GM18909 (cell line): ENCODE measurements at regions not wholly inside any gene's neighbourhood (a gene's known extent, or its start where the extent isn't known, plus 50 kb on each side); places are given as distances from the start of the nearest gene placed in this dataset.
A peak's percentile ranks its signal among the peaks of the same experiment; 100 is the strongest.
"Not testable (repeated sequence)": the region's sequence is repeated elsewhere in the genome, so short reads cannot be mapped to it uniquely, and the experiment has no call there.

Experiments
- ATAC-seq: cut with Tn5 transposase; IDR thresholded peaks from one replicate; pipeline ENCODE4 v1.9.1; 2021; ENCODE audit warnings: mild to moderate bottlenecking; ENCODE audit not compliant: unreplicated experiment, poor library complexity

- no peak for ATAC-seq
Measured at GRCh38 chr5:58181578-58182286, 278.2 kb downstream of the PLK2 start.

GRCh38 chr5:58172946-58173345, 286.9 kb downstream of the PLK2 start:
- ATAC-seq = no peak

- no peak for ATAC-seq
Measured at GRCh38 chr5:58165152-58165551, 294.7 kb downstream of the PLK2 start.

GRCh38 chr5:58161889-58162288, 298.0 kb downstream of the PLK2 start:
- not testable (repeated sequence) for ATAC-seq

- peak; percentile 85 for ATAC-seq
Measured at GRCh38 chr5:58156973-58157701, 302.7 kb downstream of the PLK2 start.

GRCh38 chr5:58156361-58156760, 303.5 kb downstream of the PLK2 start:
- no peak for ATAC-seq

- ATAC-seq = no peak
Measured at GRCh38 chr5:58153255-58153654, 306.6 kb downstream of the PLK2 start.

- ATAC-seq = no peak
Measured at GRCh38 chr5:58151414-58151813, 308.5 kb downstream of the PLK2 start.

- no peak for ATAC-seq
Measured at GRCh38 chr5:58150926-58151325, 309.0 kb downstream of the PLK2 start.

GRCh38 chr5:58149746-58150145, 310.1 kb downstream of the PLK2 start:
- no peak for ATAC-seq

GRCh38 chr5:58149345-58149744, 310.5 kb downstream of the PLK2 start:
- no peak for ATAC-seq

GRCh38 chr5:58148254-58148775, 311.6 kb downstream of the PLK2 start:
- ATAC-seq = no peak

- no peak for ATAC-seq
Measured at GRCh38 chr5:58145397-58145934, 314.4 kb downstream of the PLK2 start.

GRCh38 chr5:58143727-58144126, 316.2 kb downstream of the PLK2 start:
- ATAC-seq = no peak

- ATAC-seq = no peak
Measured at GRCh38 chr5:58143181-58143580, 316.7 kb downstream of the PLK2 start.

- ATAC-seq = no peak
Measured at GRCh38 chr5:58138791-58139190, 321.1 kb downstream of the PLK2 start.

- no peak for ATAC-seq
Measured at GRCh38 chr5:58136406-58136805, 323.5 kb downstream of the PLK2 start.

- no peak for ATAC-seq
Measured at GRCh38 chr5:58135571-58136335, 324.1 kb downstream of the PLK2 start.

GRCh38 chr5:58133631-58134296, 326.1 kb downstream of the PLK2 start:
- no peak for ATAC-seq

GRCh38 chr5:58133216-58133615, 326.7 kb downstream of the PLK2 start:
- ATAC-seq = no peak
